HL-60 (cell line): ENCODE measurements at regions not wholly inside any gene's neighbourhood (a gene's known extent, or its start where the extent isn't known, plus 50 kb on each side); places are given as distances from the start of the nearest gene placed in this dataset.

ENCODE experiments used
- GABPA ChIP-seq: IDR thresholded peaks from 2 replicates; pipeline ENCODE4 v1.6.1; 2012; ENCODE audit warnings: low read depth
- POLR2AphosphoS5 ChIP-seq: IDR thresholded peaks from 2 replicates; pipeline ENCODE4 v1.6.1; 2012; ENCODE audit warnings: low read depth
- REST ChIP-seq: IDR thresholded peaks from 2 replicates; pipeline ENCODE4 v1.6.1; 2012; ENCODE audit warnings: low read depth; ENCODE audit not compliant: insufficient replicate concordance
- SPI1 ChIP-seq: IDR thresholded peaks from 2 replicates; pipeline ENCODE4 v1.6.1; 2012; ENCODE audit warnings: low read depth, mild to moderate bottlenecking, borderline replicate concordance
- TF ChIP-seq, protein P1 (sequence below): IDR thresholded peaks from one replicate; pipeline ENCODE4 v1.5.1; 2011; ENCODE audit warnings: low read length, control low read depth, inconsistent platforms; ENCODE audit not compliant: insufficient read depth

GRCh38 chr5:164132358-164132757 lies 626.9 kb downstream of the MAT2B start:
- TF ChIP-seq, protein P1, sequence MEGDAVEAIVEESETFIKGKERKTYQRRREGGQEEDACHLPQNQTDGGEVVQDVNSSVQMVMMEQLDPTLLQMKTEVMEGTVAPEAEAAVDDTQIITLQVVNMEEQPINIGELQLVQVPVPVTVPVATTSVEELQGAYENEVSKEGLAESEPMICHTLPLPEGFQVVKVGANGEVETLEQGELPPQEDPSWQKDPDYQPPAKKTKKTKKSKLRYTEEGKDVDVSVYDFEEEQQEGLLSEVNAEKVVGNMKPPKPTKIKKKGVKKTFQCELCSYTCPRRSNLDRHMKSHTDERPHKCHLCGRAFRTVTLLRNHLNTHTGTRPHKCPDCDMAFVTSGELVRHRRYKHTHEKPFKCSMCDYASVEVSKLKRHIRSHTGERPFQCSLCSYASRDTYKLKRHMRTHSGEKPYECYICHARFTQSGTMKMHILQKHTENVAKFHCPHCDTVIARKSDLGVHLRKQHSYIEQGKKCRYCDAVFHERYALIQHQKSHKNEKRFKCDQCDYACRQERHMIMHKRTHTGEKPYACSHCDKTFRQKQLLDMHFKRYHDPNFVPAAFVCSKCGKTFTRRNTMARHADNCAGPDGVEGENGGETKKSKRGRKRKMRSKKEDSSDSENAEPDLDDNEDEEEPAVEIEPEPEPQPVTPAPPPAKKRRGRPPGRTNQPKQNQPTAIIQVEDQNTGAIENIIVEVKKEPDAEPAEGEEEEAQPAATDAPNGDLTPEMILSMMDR, result no peak
- no peak for TF ChIP-seq REST
- TF ChIP-seq GABPA, result no peak
- TF ChIP-seq POLR2AphosphoS5, result no peak
- TF ChIP-seq SPI1, result no peak
